ENCODE measurements at regions not wholly inside any gene's neighbourhood (a gene's known extent, or its start where the extent isn't known, plus 50 kb on each side); places are given as distances from the start of the nearest gene placed in this dataset.
A peak's percentile ranks its signal among the peaks of the same experiment; 100 is the strongest.

- Histone ChIP-seq H3K4me3 (ENCODE audit: low read depth, low read length) (no peak overlapping the region), H3K36me3 (ENCODE audit: control insufficient read depth, insufficient read depth, low read length) (no peaks in the 10 kb centered on the region), H3K27me3 (replicated peaks; ENCODE audit: control insufficient read depth, insufficient read depth, low read length) (no peaks in the 10 kb centered on the region), H3K4me1 (no peaks in the 10 kb centered on the region), H3K9me3 (no peaks in the 10 kb centered on the region)
- CTCF ChIA-PET: no interaction called here
- H3K4me1 Mint-ChIP-seq (ENCODE audit: low read depth, unreplicated experiment): no peaks in the 10 kb centered on the region
- H3K27me3 Mint-ChIP-seq (ENCODE audit: insufficient read depth, unreplicated experiment): peaks cover 2% of the 10 kb centered on the region
- POLR2A ChIA-PET: no interaction called here
- no peak for DNase-seq
- H3K27ac Mint-ChIP-seq (ENCODE audit: unreplicated experiment): no peak overlapping the region
- intact Hi-C loops (cut with micrococcal nuclease; ENCODE audit: unreplicated experiment): no loop called here
- no TSS peak for BruUV-seq (replicated peaks)
- TF ChIP-seq CTCF (IDR thresholded peaks at IDR 0.05; ENCODE audit: insufficient read depth in 1 of 2, low read depth in 1 of 2, low read length in 1 of 2, severe bottlenecking in 1 of 2, unreplicated experiment in 1 of 2): no peak
- no peaks in the 10 kb centered on the region for H3K36me3 Mint-ChIP-seq (ENCODE audit: insufficient read depth, unreplicated experiment)
- H3K9me3 Mint-ChIP-seq (ENCODE audit: unreplicated experiment): no peaks in the 10 kb centered on the region
- no peak overlapping the region for H3K4me3 Mint-ChIP-seq (ENCODE audit: unreplicated experiment)
Observed at GRCh38 chr14:45658226-45658916, 405.4 kb upstream of the MIS18BP1 start.

- H3K4me3 ChIP-seq (ENCODE audit: low read depth, low read length): no peak overlapping the region
- BruUV-seq (replicated peaks): no TSS peak
- no peak for TF ChIP-seq CTCF (IDR thresholded peaks at IDR 0.05; ENCODE audit: insufficient read depth in 1 of 2, low read depth in 1 of 2, low read length in 1 of 2, severe bottlenecking in 1 of 2, unreplicated experiment in 1 of 2)
- H3K27me3 Mint-ChIP-seq (ENCODE audit: insufficient read depth, unreplicated experiment): peaks cover 2% of the 10 kb centered on the region
- intact Hi-C loops (cut with micrococcal nuclease; ENCODE audit: unreplicated experiment): no loop called here
- no peak overlapping the region for H3K27ac Mint-ChIP-seq (ENCODE audit: unreplicated experiment)
- H3K9me3 ChIP-seq: no peaks in the 10 kb centered on the region
- no peaks in the 10 kb centered on the region for H3K9me3 Mint-ChIP-seq (ENCODE audit: unreplicated experiment)
- H3K4me3 Mint-ChIP-seq (ENCODE audit: unreplicated experiment): no peak overlapping the region
- no peaks in the 10 kb centered on the region for H3K36me3 Mint-ChIP-seq (ENCODE audit: insufficient read depth, unreplicated experiment)
- no peaks in the 10 kb centered on the region for H3K36me3 ChIP-seq (ENCODE audit: control insufficient read depth, insufficient read depth, low read length)
- POLR2A ChIA-PET: no interaction called here
- no peaks in the 10 kb centered on the region for H3K27me3 ChIP-seq (replicated peaks; ENCODE audit: control insufficient read depth, insufficient read depth, low read length)
- no peak for DNase-seq
- H3K4me1 Mint-ChIP-seq (ENCODE audit: low read depth, unreplicated experiment): no peaks in the 10 kb centered on the region
- CTCF ChIA-PET: no interaction called here
- H3K4me1 ChIP-seq: no peaks in the 10 kb centered on the region
Observed at GRCh38 chr14:45651890-45652289, 398.9 kb upstream of the MIS18BP1 start.

- no peak for DNase-seq
- H3K4me3 ChIP-seq (ENCODE audit: low read depth, low read length): no peak overlapping the region
- no TSS peak for BruUV-seq (replicated peaks)
- no peaks in the 10 kb centered on the region for H3K27me3 ChIP-seq (replicated peaks; ENCODE audit: control insufficient read depth, insufficient read depth, low read length)
- no peaks in the 10 kb centered on the region for H3K9me3 ChIP-seq
- intact Hi-C loops (cut with micrococcal nuclease; ENCODE audit: unreplicated experiment): no loop called here
- H3K36me3 Mint-ChIP-seq (ENCODE audit: insufficient read depth, unreplicated experiment): no peaks in the 10 kb centered on the region
- TF ChIP-seq CTCF (IDR thresholded peaks at IDR 0.05; ENCODE audit: insufficient read depth in 1 of 2, low read depth in 1 of 2, low read length in 1 of 2, severe bottlenecking in 1 of 2, unreplicated experiment in 1 of 2): peak in 1 of 2 experiments; percentile 21
- no peaks in the 10 kb centered on the region for H3K9me3 Mint-ChIP-seq (ENCODE audit: unreplicated experiment)
- POLR2A ChIA-PET: no interaction called here
- H3K27me3 Mint-ChIP-seq (ENCODE audit: insufficient read depth, unreplicated experiment): no peaks in the 10 kb centered on the region
- CTCF ChIA-PET: no interaction called here
- no peak overlapping the region for H3K4me3 Mint-ChIP-seq (ENCODE audit: unreplicated experiment)
- no peaks in the 10 kb centered on the region for H3K4me1 ChIP-seq
- H3K4me1 Mint-ChIP-seq (ENCODE audit: low read depth, unreplicated experiment): no peaks in the 10 kb centered on the region
- no peaks in the 10 kb centered on the region for H3K36me3 ChIP-seq (ENCODE audit: control insufficient read depth, insufficient read depth, low read length)
- H3K27ac Mint-ChIP-seq (ENCODE audit: unreplicated experiment): no peak overlapping the region
Observed at GRCh38 chr14:45650754-45651153, 397.8 kb upstream of the MIS18BP1 start.
